D721Med (cell line): ENCODE measurements at regions not wholly inside any gene's neighbourhood (a gene's known extent, or its start where the extent isn't known, plus 50 kb on each side); places are given as distances from the start of the nearest gene placed in this dataset.

ENCODE experiments used
- DNase-seq: peaks from one replicate; pipeline ENCODE4 v3.0.0; 2011; ENCODE audit warnings: low spot score; ENCODE audit not compliant: insufficient read length
- FAIRE-seq: peaks from 2 replicates; lab custom pipeline; 2011; peaks lifted over from hg19 to GRCh38; lab: Jason Lieb, UNC
- CTCF ChIP-seq: IDR thresholded peaks from 2 replicates; pipeline ENCODE4 v1.5.1; 2012; ENCODE audit warnings: mild to moderate bottlenecking, control low read depth; ENCODE audit not compliant: insufficient read depth; ENCODE audit errors: missing control alignments

GRCh38 chr18:64271975-64272659 lies 123.2 kb upstream of the LINC00305 start:
- TF ChIP-seq CTCF, result no peak
- FAIRE-seq (no peak), DNase-seq (no peak)

GRCh38 chr18:64271246-64271645 lies 122.4 kb upstream of the LINC00305 start:
- FAIRE-seq (no peak), DNase-seq (no peak)
- TF ChIP-seq CTCF, result no peak

- DNase-seq, result no peak
- TF ChIP-seq CTCF, result no peak
- no peak for FAIRE-seq
Observed at GRCh38 chr18:64270608-64271007, 121.7 kb upstream of the LINC00305 start.

- DNase-seq (no peak), FAIRE-seq (no peak)
- no peak for TF ChIP-seq CTCF
Observed at GRCh38 chr18:64270121-64270520, 121.2 kb upstream of the LINC00305 start.

- no peak for FAIRE-seq
- TF ChIP-seq CTCF, result no peak
Observed at GRCh38 chr18:64264171-64264570, 115.3 kb upstream of the LINC00305 start.

GRCh38 chr18:64260810-64261209 lies 111.9 kb upstream of the LINC00305 start:
- TF ChIP-seq CTCF, result no peak
- no peak for FAIRE-seq
- no peak for DNase-seq

More at GRCh38 chr18:64264171-64264570, 115.3 kb upstream of the LINC00305 start:
- DNase-seq, result no peak

- DNase-seq, result no peak
- FAIRE-seq, result no peak
- TF ChIP-seq CTCF, result no peak
Observed at GRCh38 chr18:64259871-64260270, 111.0 kb upstream of the LINC00305 start.
